Caki2 (cell line): ENCODE measurements at regions not wholly inside any gene's neighbourhood (a gene's known extent, or its start where the extent isn't known, plus 50 kb on each side); places are given as distances from the start of the nearest gene placed in this dataset.

Experiments
- DNase-seq: peaks from one replicate; pipeline ENCODE4 v3.0.0-alpha.2; 2015; ENCODE audit warnings: low read depth
- in situ Hi-C: cut with HindIII; loops from 2 replicates; pipeline ENCODE4 v1.10.0; 2016; ENCODE audit warnings: low sequenced_read_pairs, low pct_unique_long_range_greater_than_20kb, mixed read lengths

- DNase-seq: no peak
- in situ Hi-C loops: no loop called here
Observed at GRCh38 chr6:111952821-111953540, 79.7 kb upstream of the FYN start.

DNA sequence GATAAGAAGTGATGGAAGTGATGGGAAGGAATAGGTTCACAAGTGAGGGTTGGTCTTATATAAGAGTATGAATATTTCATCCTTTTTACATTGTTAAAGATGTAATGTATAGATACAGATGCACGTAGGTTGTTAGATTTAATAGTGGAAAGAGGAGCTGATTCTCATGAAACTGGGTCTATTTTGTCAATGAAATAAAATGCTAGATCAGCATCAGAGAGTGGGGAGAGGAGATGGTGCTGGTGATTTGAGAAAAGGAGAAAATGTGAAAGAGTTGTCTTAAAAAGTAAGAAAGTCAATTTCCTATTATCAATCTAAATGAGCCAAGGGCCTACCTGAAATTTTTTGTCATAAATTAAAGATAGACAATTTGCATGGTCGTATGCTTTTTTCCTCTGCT is 82.8 kb upstream of the FYN start:
- no peak for DNase-seq
- in situ Hi-C loops: no loop called here

GRCh38 chr6:111957623-111958315 is 84.5 kb upstream of the FYN start:
- no peak for DNase-seq
- in situ Hi-C loops: no loop called here

DNA sequence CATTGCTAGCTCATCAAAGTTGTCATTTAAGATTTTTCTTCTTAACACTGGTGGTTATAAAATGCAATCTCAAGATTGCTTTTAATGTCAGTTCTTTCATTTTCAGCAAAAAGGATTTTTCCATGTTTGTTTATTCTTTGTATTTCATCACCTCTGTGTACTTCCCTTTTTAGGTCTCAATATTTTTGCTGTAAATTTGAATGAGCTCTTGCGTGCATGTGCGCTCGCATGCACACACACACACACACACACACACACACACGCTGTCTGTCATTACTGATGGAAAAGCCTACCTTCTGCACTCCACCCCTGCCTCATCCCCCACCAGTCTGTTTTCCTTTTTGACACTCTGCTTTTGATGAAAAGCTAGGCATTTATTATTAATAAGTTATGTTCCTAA is 85.3 kb upstream of the FYN start:
- no peak for DNase-seq
- in situ Hi-C loops: no loop called here

GRCh38 chr6:111959766-111960165 is 86.5 kb upstream of the FYN start:
- no peak for DNase-seq
- in situ Hi-C loops: no loop called here

GRCh38 chr6:111967131-111967530 is 86.8 kb upstream of the CCN6 start:
- no peak for DNase-seq
- in situ Hi-C loops: no loop called here

- in situ Hi-C loops: no loop called here
Observed at GRCh38 chr6:111970426-111970825, 83.5 kb upstream of the CCN6 start.

GRCh38 chr6:111971181-111971841 is 82.6 kb upstream of the CCN6 start:
- in situ Hi-C loops: no loop called here
- no peak for DNase-seq

More at GRCh38 chr6:111970426-111970825, 83.5 kb upstream of the CCN6 start:
- DNase-seq: no peak

DNA sequence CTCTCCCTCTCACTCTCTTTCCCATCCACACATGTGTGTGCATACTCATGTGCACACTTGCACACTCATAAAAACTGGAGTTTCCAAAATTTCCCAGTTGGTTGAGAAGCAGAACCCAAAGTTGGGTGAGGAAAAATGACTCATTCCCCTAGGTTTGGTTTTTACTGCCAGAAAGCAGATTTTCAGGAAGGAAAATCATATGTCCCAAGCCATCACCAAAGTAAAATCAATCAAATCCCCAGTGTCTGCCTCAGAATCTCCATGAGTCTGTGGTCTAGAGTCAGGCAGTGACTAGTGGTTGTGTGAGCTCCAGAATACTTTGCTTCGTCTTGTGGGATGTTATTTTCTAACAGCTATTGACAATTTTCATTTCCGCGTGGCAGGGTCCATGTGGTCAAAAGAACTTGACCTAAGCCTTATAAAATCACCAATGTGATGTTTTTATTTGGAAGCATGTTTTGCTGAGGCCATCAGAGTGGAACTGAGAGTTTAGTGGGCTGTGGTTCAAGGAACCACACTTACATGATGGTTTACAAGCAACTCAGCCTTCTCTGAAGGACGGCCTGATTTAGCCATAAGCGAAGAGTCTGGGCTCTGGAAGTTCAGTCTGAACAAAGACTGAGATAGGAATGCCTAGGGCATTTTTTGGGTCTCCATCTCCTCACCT is 81.9 kb upstream of the CCN6 start:
- in situ Hi-C loops: no loop called here
- DNase-seq: no peak

DNA sequence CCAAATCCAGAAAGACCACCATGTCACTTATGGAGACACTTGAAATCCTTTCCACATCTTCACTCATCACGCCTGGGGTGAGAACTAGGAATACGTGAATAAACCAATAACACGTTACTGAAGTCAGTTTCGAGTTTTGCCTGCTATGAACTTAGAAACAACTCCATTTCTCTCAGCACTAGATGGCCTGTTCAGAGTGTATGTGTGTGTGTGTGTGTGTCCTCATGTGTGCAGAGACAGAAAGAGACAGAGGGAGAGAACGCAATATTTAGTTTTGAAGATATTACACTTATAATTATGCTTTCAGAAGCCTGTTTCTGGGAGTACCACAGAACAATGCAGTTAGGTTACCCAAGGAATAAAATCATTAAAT is 81.2 kb upstream of the CCN6 start:
- no peak for DNase-seq
- in situ Hi-C loops: no loop called here

DNA sequence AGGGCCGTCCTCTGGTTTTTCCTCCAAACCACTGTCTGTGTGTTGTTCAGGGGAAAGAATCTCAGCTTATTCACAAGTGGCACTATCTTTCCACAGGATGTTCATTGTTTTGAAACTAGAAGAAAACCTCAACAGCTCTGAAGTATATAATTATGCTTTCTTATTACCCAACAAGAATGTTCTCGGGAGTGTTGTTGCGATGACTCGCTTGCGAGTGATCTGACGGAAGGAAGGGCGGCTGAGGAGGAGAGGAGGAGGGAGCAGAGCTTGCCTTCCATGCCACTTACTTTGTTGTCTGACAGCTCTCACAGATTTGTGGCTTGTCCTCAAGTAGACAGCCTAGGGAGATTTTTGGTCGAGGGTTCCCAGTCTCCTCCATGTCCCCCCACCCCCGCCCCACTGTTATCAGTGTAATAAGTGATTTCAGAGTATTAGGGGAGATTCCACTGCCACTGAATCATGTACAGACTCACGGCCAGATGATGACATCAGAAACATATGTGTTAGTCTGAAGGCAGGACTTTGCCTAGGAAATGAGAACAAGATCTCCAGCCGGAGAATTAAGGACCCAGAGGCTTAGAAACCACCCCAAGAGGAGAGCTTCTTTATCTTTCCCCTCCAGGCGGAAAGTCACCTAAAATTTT is 80.7 kb upstream of the CCN6 start:
- DNase-seq: peak; percentile 39
- in situ Hi-C loops: no loop called here

GRCh38 chr6:111973927-111974639 is 79.8 kb upstream of the CCN6 start:
- no peak for DNase-seq
- in situ Hi-C loops: no loop called here

DNA sequence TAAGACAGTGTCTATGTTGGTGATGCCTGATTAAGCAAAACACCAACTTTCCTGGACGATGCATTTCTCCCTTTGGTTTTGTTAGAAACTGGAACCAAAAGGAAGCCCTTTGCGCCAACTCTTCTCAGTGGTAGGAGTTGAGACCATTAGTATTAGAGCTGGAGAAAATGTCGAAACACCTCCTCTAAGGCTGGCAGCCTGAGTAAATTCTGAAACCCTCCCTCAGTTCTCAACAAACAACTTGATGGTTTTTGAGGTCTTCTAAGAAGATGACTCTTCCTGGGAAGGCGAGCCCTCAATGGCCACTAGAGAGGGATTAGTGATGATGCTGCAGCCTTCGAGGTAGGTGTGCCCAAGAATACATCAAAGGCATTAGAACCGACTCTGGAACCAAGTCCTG is 78.4 kb upstream of the CCN6 start:
- in situ Hi-C loops: no loop called here

DNA sequence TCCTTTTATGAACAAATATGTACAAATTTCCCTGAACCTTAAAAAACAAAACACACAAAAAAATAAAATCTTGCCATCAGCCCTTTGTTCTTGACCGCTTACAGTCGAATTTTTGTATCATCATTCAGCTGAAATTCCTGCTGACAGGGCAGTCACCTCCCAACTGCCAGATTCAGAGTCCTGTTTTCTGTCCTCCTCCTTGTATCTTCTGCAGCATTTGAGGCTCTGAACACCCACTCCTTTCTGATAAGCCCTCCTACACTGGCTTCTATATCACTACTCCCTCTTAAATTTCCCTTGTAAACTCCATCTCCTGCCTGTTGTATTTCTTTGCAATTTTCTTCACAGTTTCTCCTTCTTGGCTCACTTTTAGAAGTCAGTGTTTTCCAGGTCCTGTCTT is 77.8 kb upstream of the CCN6 start:
- in situ Hi-C loops: no loop called here
- DNase-seq: no peak

More for the DNA sequence above, 78.4 kb upstream of the CCN6 start:
- no peak for DNase-seq

DNA sequence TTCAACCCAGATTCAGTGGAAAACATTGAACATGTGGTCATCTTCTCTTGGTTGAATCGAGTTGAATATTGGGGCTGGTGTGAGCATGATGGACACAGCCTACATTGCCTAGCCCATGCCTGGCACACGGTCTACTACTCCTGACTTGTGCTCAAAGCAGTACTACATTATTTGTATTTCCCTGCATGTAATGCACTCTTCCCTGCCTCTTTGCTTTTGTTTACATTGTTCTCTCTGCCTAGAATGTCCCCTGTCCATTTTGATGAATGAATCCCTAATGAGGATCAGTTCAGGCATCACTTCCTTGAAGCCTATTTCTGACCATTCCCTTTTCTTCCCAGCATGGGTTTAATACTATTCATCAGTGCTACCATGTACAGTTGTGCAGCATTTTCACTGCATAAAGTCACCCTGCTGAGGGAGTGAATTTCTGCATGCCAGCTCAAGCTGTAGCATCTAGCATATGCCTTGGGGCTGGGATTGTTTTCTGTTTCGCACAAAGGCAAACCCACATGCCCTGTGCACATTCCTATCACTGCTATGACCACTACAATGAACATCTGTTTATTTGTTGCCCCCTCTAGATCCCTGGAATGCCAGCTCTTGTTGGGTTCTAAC is 75.3 kb upstream of the CCN6 start:
- in situ Hi-C loops: no loop called here
- DNase-seq: no peak

GRCh38 chr6:111979633-111980032 is 74.3 kb upstream of the CCN6 start:
- in situ Hi-C loops: no loop called here
- DNase-seq: no peak

DNA sequence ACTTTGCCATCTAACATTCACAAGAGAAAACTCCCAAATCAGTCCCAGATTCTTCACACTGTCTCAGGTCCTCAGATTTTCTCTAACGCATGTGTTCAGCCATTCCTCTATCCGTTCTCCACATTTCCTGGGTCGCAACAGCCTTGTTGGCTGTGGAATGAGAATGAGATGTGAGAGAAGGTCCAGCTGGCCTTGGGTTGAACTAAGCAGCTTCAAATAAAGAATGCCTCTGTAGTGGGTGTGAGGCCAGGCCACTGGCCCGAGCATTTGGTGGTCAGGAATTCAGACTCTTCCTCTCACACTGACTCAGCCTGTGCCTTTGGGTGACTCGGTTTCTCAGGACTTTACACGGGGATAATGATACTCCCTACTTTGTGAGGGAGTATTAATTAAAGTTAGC is 73.8 kb upstream of the CCN6 start:
- DNase-seq: no peak

More for the DNA sequence above, 73.8 kb upstream of the CCN6 start:
- in situ Hi-C loops: no loop called here
